Activated CD4-positive, alpha-beta T cell treated with anti-CD3 and anti-CD28 coated beads for 36 hours (primary cell): ENCODE measurements at regions not wholly inside any gene's neighbourhood (a gene's known extent, or its start where the extent isn't known, plus 50 kb on each side); places are given as distances from the start of the nearest gene placed in this dataset.
"Not testable (repeated sequence)": the region's sequence is repeated elsewhere in the genome, so short reads cannot be mapped to it uniquely, and the experiment has no call there.

Experiments
- ATAC-seq: fragments of 200-7000 bp; cut with Tn5 transposase; one replicate; pipeline ENCODE4 v1.10.0; 2021; ENCODE audit warnings: mild to moderate bottlenecking, moderate library complexity
- CTCF ChIA-PET: fragments of 350-600 bp; sonication (Branson Sonifier 250); formaldehyde crosslinking; loops from one replicate; lab custom pipeline; 2021; ENCODE audit warnings: antibody characterized with exemption; lab: Charles Lee
- POLR2A ChIA-PET: fragments of 350-600 bp; sonication (Branson Sonifier 250); formaldehyde crosslinking; loops from one replicate; lab custom pipeline; 2021; ENCODE audit warnings: antibody characterized with exemption, inconsistent platforms; lab: Charles Lee
- DNase-seq: peaks from one replicate; pipeline ENCODE4 v3.0.0-alpha.2; 2020
- H3K27ac Mint-ChIP-seq: one replicate; pipeline ENCODE4 v1.8.0; 2021; ENCODE audit warnings: mixed read lengths
- H3K27me3 Mint-ChIP-seq: one replicate; pipeline ENCODE4 v1.8.0; 2021; ENCODE audit warnings: mixed read lengths
- H3K36me3 Mint-ChIP-seq: one replicate; pipeline ENCODE4 v1.8.0; 2021; ENCODE audit warnings: low read depth, mixed read lengths
- H3K4me1 Mint-ChIP-seq: one replicate; pipeline ENCODE4 v1.8.0; 2021; ENCODE audit warnings: mixed read lengths
- H3K4me3 Mint-ChIP-seq: one replicate; pipeline ENCODE4 v1.8.0; 2021; ENCODE audit warnings: mild to moderate bottlenecking, moderate library complexity, mixed read lengths
- H3K9me3 Mint-ChIP-seq: one replicate; pipeline ENCODE4 v1.8.0; 2021; ENCODE audit warnings: low read depth, mixed read lengths
- intact Hi-C, 2 experiments: fragments of 100-400 bp; cut with DNase I in 1 of 2; cut with micrococcal nuclease in 1 of 2; formaldehyde crosslinking; loops; one replicate each; pipeline versions ENCODE4 v1.14.2 to v1.15.1; 2022 to 2024; cut with DNase I, micrococcal nuclease

GRCh38 chr10:60525716-60526585, 136.3 kb upstream of the ANK3 start:
- H3K4me3 Mint-ChIP-seq = no peak overlapping the region
- peaks cover 16% of the 10 kb centered on the region for H3K4me1 Mint-ChIP-seq
- ChIA-PET CTCF (interaction anchor here (1.0 kb wide), 1 partner anchor 198 kb away, joined by 3 read pairs; no protein-coding TSS in a partner anchor), POLR2A (no interaction called here)
- peaks cover 3% of the 10 kb centered on the region for H3K9me3 Mint-ChIP-seq
- DNase-seq = no peak
- peaks cover 15% of the 10 kb centered on the region for H3K36me3 Mint-ChIP-seq
- no peaks in the 10 kb centered on the region for H3K27me3 Mint-ChIP-seq
- intact Hi-C loops = no loop called here
- ATAC-seq = no peak
- no peak overlapping the region for H3K27ac Mint-ChIP-seq

- Mint-ChIP-seq H3K36me3 (peaks cover 20% of the 10 kb centered on the region), H3K9me3 (peaks cover 5% of the 10 kb centered on the region), H3K4me1 (peaks cover 16% of the 10 kb centered on the region), H3K4me3 (no peak overlapping the region), H3K27ac (no peak overlapping the region), H3K27me3 (no peaks in the 10 kb centered on the region)
- intact Hi-C loops = no loop called here
- POLR2A ChIA-PET = no interaction called here
- ATAC-seq (peak; percentile 28), DNase-seq (peak; percentile 46)
- CTCF ChIA-PET = interaction anchor here (0.6 kb wide), 1 partner anchor 123 kb away, joined by 3 read pairs; no protein-coding TSS in a partner anchor
Observed at GRCh38 chr10:60524541-60524940, 134.9 kb upstream of the ANK3 start.

GRCh38 chr10:60523371-60523770, 133.7 kb upstream of the ANK3 start:
- peaks cover 17% of the 10 kb centered on the region for H3K36me3 Mint-ChIP-seq
- peaks cover 16% of the 10 kb centered on the region for H3K4me1 Mint-ChIP-seq
- H3K27ac Mint-ChIP-seq, CTCF ChIA-PET, H3K4me3 Mint-ChIP-seq, POLR2A ChIA-PET, ATAC-seq, H3K9me3 Mint-ChIP-seq, H3K27me3 Mint-ChIP-seq, intact Hi-C loops, DNase-seq: not testable (repeated sequence)

GRCh38 chr10:60522617-60523016, 132.9 kb upstream of the ANK3 start:
- Mint-ChIP-seq H3K36me3 (peaks cover 17% of the 10 kb centered on the region), H3K9me3 (peaks cover 5% of the 10 kb centered on the region), H3K4me1 (peaks cover 16% of the 10 kb centered on the region), H3K4me3 (no peak overlapping the region), H3K27me3 (no peaks in the 10 kb centered on the region), H3K27ac (no peak overlapping the region)
- ChIA-PET CTCF (interaction anchor here (0.6 to 1.5 kb wide), 2 partner anchors 10 to 1516 kb away, joined by 3 read pairs; no protein-coding TSS in a partner anchor), POLR2A (no interaction called here)
- intact Hi-C loops = no loop called here
- no peak for ATAC-seq
- DNase-seq = no peak

GRCh38 chr10:60521974-60522405, 132.3 kb upstream of the ANK3 start:
- H3K4me1 Mint-ChIP-seq = peaks cover 16% of the 10 kb centered on the region
- H3K27me3 Mint-ChIP-seq = no peaks in the 10 kb centered on the region
- H3K27ac Mint-ChIP-seq = no peak overlapping the region
- peaks cover 5% of the 10 kb centered on the region for H3K9me3 Mint-ChIP-seq
- intact Hi-C loops = no loop called here
- DNase-seq (peak; percentile 20), ATAC-seq (peak; percentile 67)
- POLR2A ChIA-PET = no interaction called here
- no peak overlapping the region for H3K4me3 Mint-ChIP-seq
- CTCF ChIA-PET = interaction anchor here (0.7 to 1.5 kb wide), 2 partner anchors 10 to 72 kb away, joined by 3 read pairs; no protein-coding TSS in a partner anchor
- H3K36me3 Mint-ChIP-seq = peaks cover 17% of the 10 kb centered on the region

- DNase-seq = no peak
- peaks cover 1% of the 10 kb centered on the region for H3K9me3 Mint-ChIP-seq
- no peak overlapping the region for H3K4me3 Mint-ChIP-seq
- H3K36me3 Mint-ChIP-seq = peaks cover 6% of the 10 kb centered on the region
- ChIA-PET POLR2A (no interaction called here), CTCF (interaction anchor here (0.8 to 1.7 kb wide), 3 partner anchors 11 to 25 kb away, joined by 4 to 5 read pairs (median 4); no protein-coding TSS in a partner anchor)
- peaks cover 19% of the 10 kb centered on the region for H3K4me1 Mint-ChIP-seq
- H3K27me3 Mint-ChIP-seq = no peaks in the 10 kb centered on the region
- intact Hi-C loops = no loop called here
- ATAC-seq = no peak
- no peak overlapping the region for H3K27ac Mint-ChIP-seq
Observed at GRCh38 chr10:60518745-60519144, 129.1 kb upstream of the ANK3 start.

- Mint-ChIP-seq H3K4me1 (peaks cover 22% of the 10 kb centered on the region), H3K36me3 (peaks cover 6% of the 10 kb centered on the region), H3K4me3 (no peak overlapping the region), H3K27me3 (no peaks in the 10 kb centered on the region), H3K9me3 (peaks cover 1% of the 10 kb centered on the region), H3K27ac (no peak overlapping the region)
- ATAC-seq = no peak
- ChIA-PET POLR2A (no interaction called here), CTCF (interaction anchor here (1.7 kb wide), 1 partner anchor 10 kb away, joined by 5 read pairs; no protein-coding TSS in a partner anchor)
- intact Hi-C loops = no loop called here
- no peak for DNase-seq
Observed at GRCh38 chr10:60517805-60518204, 128.1 kb upstream of the ANK3 start.

GRCh38 chr10:60513281-60513680, 123.6 kb upstream of the ANK3 start:
- Mint-ChIP-seq H3K36me3 (peaks cover 5% of the 10 kb centered on the region), H3K27me3 (no peaks in the 10 kb centered on the region), H3K27ac (no peak overlapping the region), H3K9me3 (no peaks in the 10 kb centered on the region), H3K4me1 (peaks cover 6% of the 10 kb centered on the region), H3K4me3 (no peak overlapping the region)
- CTCF ChIA-PET = no interaction called here
- ATAC-seq = no peak
- intact Hi-C loops = no loop called here
- DNase-seq = no peak
- POLR2A ChIA-PET = no interaction called here

GRCh38 chr10:60511477-60512229, 122.0 kb upstream of the ANK3 start:
- CTCF ChIA-PET = interaction anchor here (0.5 to 0.7 kb wide), 5 partner anchors 58 to 1912 kb away, joined by 3 to 4 read pairs (median 3); no protein-coding TSS in a partner anchor
- POLR2A ChIA-PET = no interaction called here
- ATAC-seq = no peak

GRCh38 chr10:60508831-60509230, 119.2 kb upstream of the ANK3 start:
- H3K9me3 Mint-ChIP-seq = no peaks in the 10 kb centered on the region
- no peak for ATAC-seq
- intact Hi-C loops = no loop called here
- no peak for DNase-seq
- no peaks in the 10 kb centered on the region for H3K27me3 Mint-ChIP-seq
- H3K27ac Mint-ChIP-seq = no peak overlapping the region
- peaks cover 9% of the 10 kb centered on the region for H3K36me3 Mint-ChIP-seq
- ChIA-PET CTCF (interaction anchor here (0.7 to 1.3 kb wide), 2 partner anchors 138 to 159 kb away, joined by 3 to 7 read pairs; no protein-coding TSS in a partner anchor), POLR2A (interaction anchor here (0.7 kb wide), 1 partner anchor 200 kb away, joined by 4 read pairs; no protein-coding TSS in a partner anchor)
- peaks cover 3% of the 10 kb centered on the region for H3K4me1 Mint-ChIP-seq
- no peak overlapping the region for H3K4me3 Mint-ChIP-seq

More at GRCh38 chr10:60511477-60512229, 122.0 kb upstream of the ANK3 start:
- intact Hi-C loops = no loop called here
- H3K27me3 Mint-ChIP-seq = no peaks in the 10 kb centered on the region
- DNase-seq = no peak
- peaks cover 9% of the 10 kb centered on the region for H3K36me3 Mint-ChIP-seq
- H3K27ac Mint-ChIP-seq = no peak overlapping the region
- no peak overlapping the region for H3K4me3 Mint-ChIP-seq
- H3K4me1 Mint-ChIP-seq = peaks cover 6% of the 10 kb centered on the region
- no peaks in the 10 kb centered on the region for H3K9me3 Mint-ChIP-seq

GRCh38 chr10:60508037-60508436, 118.4 kb upstream of the ANK3 start:
- H3K27me3 Mint-ChIP-seq = no peaks in the 10 kb centered on the region
- no peak for DNase-seq
- no peak overlapping the region for H3K4me3 Mint-ChIP-seq
- ATAC-seq = no peak
- H3K4me1 Mint-ChIP-seq = peaks cover under 1% of the 10 kb centered on the region
- peaks cover 9% of the 10 kb centered on the region for H3K36me3 Mint-ChIP-seq
- CTCF ChIA-PET = interaction anchor here (1.0 to 1.3 kb wide), 3 partner anchors 9 to 139 kb away, joined by 3 to 7 read pairs (median 5); no protein-coding TSS in a partner anchor
- intact Hi-C loops = no loop called here
- H3K9me3 Mint-ChIP-seq = no peaks in the 10 kb centered on the region
- POLR2A ChIA-PET = no interaction called here
- no peak overlapping the region for H3K27ac Mint-ChIP-seq
